ENCODE measurements at regions not wholly inside any gene's neighbourhood (a gene's known extent, or its start where the extent isn't known, plus 50 kb on each side); places are given as distances from the start of the nearest gene placed in this dataset.

GRCh38 chr6:10141746-10142443 is 273.0 kb downstream of the TFAP2A start:
- TF ChIP-seq CTCF (conservative IDR thresholded peaks at IDR 0.05; ENCODE audit: low read depth, low read length), result no peak
- no peak for TF ChIP-seq EZH2 (IDR thresholded peaks at IDR 0.05; ENCODE audit: borderline replicate concordance, low read depth, low read length, poor library complexity, severe bottlenecking)

Measured in A673 (cell line).